DND-41 (cell line): ENCODE measurements at regions not wholly inside any gene's neighbourhood (a gene's known extent, or its start where the extent isn't known, plus 50 kb on each side); places are given as distances from the start of the nearest gene placed in this dataset.

Experiments
- EZH2 ChIP-seq: IDR thresholded peaks from 3 replicates; pipeline ENCODE4 v1.6.1; 2012; ENCODE audit warnings: borderline replicate concordance, low read depth, mild to moderate bottlenecking, moderate library complexity, low read length, inconsistent platforms; ENCODE audit not compliant: severe bottlenecking
- TF ChIP-seq, protein P1 (sequence below): IDR thresholded peaks from 2 replicates; pipeline ENCODE4 v1.5.1; 2012; ENCODE audit warnings: borderline replicate concordance, low read length, moderate library complexity, mild to moderate bottlenecking; ENCODE audit not compliant: poor library complexity, severe bottlenecking; ENCODE audit errors: extremely low read depth

DNA sequence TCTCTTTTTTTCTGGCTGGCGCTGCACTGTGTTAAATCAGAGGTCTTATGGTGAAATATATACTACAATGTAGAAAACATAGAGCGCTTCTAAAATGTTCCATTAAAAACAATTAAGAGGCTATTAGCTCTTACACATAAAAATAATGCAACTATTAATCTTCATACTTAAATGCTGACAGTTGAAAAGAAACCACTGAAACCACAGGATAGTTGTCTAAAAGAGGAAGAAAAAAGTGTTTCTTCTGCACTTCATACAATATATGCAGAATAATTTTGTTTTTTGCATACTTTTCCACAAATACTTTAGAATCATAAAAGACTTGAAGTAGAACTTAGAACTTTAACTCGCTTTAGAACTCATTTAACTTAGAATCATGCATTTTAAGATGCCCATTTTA lies 170.5 kb downstream of the PYDC2 start:
- TF ChIP-seq, protein P1, sequence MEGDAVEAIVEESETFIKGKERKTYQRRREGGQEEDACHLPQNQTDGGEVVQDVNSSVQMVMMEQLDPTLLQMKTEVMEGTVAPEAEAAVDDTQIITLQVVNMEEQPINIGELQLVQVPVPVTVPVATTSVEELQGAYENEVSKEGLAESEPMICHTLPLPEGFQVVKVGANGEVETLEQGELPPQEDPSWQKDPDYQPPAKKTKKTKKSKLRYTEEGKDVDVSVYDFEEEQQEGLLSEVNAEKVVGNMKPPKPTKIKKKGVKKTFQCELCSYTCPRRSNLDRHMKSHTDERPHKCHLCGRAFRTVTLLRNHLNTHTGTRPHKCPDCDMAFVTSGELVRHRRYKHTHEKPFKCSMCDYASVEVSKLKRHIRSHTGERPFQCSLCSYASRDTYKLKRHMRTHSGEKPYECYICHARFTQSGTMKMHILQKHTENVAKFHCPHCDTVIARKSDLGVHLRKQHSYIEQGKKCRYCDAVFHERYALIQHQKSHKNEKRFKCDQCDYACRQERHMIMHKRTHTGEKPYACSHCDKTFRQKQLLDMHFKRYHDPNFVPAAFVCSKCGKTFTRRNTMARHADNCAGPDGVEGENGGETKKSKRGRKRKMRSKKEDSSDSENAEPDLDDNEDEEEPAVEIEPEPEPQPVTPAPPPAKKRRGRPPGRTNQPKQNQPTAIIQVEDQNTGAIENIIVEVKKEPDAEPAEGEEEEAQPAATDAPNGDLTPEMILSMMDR = no peak
- TF ChIP-seq EZH2 = no peak
